Upper lobe of left lung (tissue), 4 donors: ENCODE measurements at regions not wholly inside any gene's neighbourhood (a gene's known extent, or its start where the extent isn't known, plus 50 kb on each side); places are given as distances from the start of the nearest gene placed in this dataset.

Experiments
- POLR2A ChIP-seq, 4 donors: fragments of 450-650 bp; IDR thresholded peaks; one replicate each; pipeline ENCODE4 v1.5.1; 2016 to 2017; ENCODE audit warnings: antibody characterized with exemption in 4 of 4, mild to moderate bottlenecking in 2 of 4
- TF ChIP-seq, protein P1 (sequence below), 6 experiments: fragments of 450-650 bp in 4 of 6; fragments of 200-600 bp in 2 of 6; sonication (generic) in 2 of 6; IDR thresholded peaks; one replicate each; pipeline ENCODE4 v1.5.1; 2016 to 2019; ENCODE audit warnings: antibody characterized with exemption in 6 of 6

DNA sequence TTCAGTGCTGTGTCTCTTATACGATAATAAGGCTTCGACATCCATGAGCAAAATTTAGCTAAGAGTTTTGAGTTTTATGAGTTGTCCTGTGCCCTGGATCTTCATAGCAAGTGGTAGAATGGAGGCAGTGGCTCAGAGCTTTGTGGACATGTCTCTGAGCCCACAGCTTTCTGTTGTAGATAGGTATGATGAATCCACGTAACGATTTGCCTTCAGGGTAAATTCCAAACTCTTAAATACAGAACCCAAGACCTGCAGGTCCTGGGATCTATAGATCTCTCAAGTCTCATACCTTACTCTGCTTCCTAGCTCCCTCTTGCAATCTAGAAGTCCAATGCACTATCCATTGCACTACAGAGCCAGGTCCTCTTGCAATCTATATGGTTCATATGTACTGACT is 59.5 kb upstream of the TLE4 start:
- TF ChIP-seq POLR2A (IDR thresholded peaks at IDR 0.05) = no peak
- TF ChIP-seq, protein P1, sequence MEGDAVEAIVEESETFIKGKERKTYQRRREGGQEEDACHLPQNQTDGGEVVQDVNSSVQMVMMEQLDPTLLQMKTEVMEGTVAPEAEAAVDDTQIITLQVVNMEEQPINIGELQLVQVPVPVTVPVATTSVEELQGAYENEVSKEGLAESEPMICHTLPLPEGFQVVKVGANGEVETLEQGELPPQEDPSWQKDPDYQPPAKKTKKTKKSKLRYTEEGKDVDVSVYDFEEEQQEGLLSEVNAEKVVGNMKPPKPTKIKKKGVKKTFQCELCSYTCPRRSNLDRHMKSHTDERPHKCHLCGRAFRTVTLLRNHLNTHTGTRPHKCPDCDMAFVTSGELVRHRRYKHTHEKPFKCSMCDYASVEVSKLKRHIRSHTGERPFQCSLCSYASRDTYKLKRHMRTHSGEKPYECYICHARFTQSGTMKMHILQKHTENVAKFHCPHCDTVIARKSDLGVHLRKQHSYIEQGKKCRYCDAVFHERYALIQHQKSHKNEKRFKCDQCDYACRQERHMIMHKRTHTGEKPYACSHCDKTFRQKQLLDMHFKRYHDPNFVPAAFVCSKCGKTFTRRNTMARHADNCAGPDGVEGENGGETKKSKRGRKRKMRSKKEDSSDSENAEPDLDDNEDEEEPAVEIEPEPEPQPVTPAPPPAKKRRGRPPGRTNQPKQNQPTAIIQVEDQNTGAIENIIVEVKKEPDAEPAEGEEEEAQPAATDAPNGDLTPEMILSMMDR (IDR thresholded peaks at IDR 0.05) = no peak
